GM18508 (cell line): ENCODE measurements at regions not wholly inside any gene's neighbourhood (a gene's known extent, or its start where the extent isn't known, plus 50 kb on each side); places are given as distances from the start of the nearest gene placed in this dataset.

ENCODE experiments used
- ATAC-seq: cut with Tn5 transposase; IDR thresholded peaks from one replicate; pipeline ENCODE4 v1.9.1; 2021; ENCODE audit warnings: moderate number of reproducible peaks; ENCODE audit not compliant: insufficient read depth, unreplicated experiment

- ATAC-seq, result no peak
Measured at GRCh38 chr2:64704161-64704560, 50.4 kb upstream of the SERTAD2 start.

GRCh38 chr2:64704996-64705395 lies 51.3 kb upstream of the SERTAD2 start:
- ATAC-seq, result no peak

GRCh38 chr2:64707276-64707675 lies 53.6 kb upstream of the SERTAD2 start:
- no peak for ATAC-seq

GRCh38 chr2:64708829-64709228 lies 55.1 kb upstream of the SERTAD2 start:
- ATAC-seq, result no peak

DNA sequence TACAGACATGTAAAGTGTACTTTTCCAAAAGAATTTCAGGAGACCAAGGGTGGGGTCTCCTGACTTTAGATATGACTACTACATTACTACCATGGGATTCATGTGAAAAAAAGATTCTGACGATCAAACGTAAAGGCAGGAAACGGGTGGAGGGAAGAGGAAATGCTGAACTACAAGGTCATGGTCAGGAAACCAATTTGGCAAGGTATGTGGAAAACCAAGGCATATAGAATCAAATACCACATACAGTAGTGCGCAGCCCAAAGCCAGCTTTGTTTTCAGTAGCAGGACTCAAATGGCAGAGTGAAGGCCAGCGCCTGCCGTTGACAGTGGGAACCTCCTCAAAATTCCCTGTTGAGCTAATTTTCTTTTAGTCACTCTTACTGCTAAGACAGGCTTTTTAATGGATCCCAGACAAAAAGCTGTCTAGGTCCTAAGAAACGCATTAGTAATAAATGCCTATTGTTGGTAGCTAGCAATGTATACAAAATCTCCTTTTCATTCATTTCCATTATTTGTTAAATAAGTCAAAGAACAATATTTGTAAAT lies 57.6 kb upstream of the SERTAD2 start:
- no peak for ATAC-seq

DNA sequence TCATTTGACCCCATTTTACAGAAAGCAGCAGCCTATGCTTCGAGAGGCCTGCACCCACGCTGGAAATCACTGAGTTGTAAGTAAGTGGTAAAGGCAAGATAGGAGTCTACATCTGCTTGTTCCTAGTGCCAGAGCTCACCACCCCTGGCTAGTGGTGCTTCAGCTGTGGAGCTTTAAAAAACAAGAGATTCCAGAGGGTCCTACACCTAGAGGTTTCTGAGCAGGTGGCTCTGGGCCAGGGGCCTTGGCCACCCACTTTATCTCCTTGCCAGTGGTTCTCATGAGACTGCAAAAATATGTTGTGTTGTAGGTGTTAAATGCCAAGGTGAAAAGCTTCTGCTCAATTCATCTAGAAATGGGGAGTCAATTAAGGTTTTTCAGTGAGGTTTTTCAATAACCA lies 60.0 kb upstream of the SERTAD2 start:
- no peak for ATAC-seq

DNA sequence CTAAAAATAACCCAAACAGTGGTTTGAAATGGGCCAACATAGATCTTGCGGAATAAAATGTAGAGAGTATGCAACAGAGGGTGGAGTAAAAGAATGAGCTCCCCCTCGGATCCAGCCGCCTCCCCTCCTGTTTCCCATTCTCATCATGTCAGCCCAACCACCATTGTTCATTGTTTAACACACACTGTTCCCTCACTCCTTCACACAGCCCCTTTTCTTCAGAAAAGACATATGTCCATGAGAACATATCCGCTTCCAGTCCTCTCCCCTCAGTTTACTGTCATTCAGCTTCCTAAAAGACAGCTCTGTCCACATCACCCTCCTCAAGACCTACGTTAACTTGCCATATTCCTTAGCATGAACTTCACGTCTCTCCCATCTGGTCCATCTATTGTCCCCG lies 62.9 kb upstream of the SERTAD2 start:
- ATAC-seq, result no peak

DNA sequence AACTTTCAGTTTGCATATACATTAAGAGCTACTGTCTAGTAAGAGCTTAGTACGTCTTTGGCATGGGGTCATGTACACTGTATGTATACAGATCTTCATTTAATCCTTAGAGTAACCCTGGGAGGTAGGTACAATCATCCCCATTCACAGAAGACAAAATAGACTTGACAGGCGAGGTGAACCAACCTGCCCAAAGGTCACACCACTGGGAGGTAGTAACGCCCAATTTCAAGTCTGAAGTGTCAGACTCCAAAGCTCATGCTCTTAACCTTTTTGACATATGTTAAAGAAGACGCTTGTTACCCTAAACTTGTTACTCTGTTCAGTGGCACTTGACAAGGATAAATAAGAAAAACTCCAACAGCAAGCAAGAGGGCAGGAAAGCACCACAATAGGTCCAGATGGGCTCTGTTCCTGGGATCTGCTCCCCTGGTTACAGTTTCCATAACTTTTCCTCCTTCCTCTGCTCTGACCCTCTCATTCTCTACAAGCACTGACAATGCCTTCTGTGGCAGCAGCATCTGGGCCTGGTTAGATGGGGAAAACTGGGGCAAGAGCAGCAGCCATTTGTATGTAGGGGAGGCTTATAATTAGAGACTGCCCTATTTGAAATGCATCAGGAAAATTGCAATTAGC lies 64.7 kb upstream of the SERTAD2 start:
- ATAC-seq, result no peak

GRCh38 chr2:64720535-64721319 lies 67.0 kb upstream of the SERTAD2 start:
- ATAC-seq, result no peak

GRCh38 chr2:64721320-64721623 lies 67.6 kb upstream of the SERTAD2 start:
- ATAC-seq, result no peak

GRCh38 chr2:64722291-64723044 lies 68.8 kb upstream of the SERTAD2 start:
- no peak for ATAC-seq

- ATAC-seq, result peak; percentile 74
Measured at GRCh38 chr2:64727013-64727767, 73.5 kb upstream of the SERTAD2 start.

DNA sequence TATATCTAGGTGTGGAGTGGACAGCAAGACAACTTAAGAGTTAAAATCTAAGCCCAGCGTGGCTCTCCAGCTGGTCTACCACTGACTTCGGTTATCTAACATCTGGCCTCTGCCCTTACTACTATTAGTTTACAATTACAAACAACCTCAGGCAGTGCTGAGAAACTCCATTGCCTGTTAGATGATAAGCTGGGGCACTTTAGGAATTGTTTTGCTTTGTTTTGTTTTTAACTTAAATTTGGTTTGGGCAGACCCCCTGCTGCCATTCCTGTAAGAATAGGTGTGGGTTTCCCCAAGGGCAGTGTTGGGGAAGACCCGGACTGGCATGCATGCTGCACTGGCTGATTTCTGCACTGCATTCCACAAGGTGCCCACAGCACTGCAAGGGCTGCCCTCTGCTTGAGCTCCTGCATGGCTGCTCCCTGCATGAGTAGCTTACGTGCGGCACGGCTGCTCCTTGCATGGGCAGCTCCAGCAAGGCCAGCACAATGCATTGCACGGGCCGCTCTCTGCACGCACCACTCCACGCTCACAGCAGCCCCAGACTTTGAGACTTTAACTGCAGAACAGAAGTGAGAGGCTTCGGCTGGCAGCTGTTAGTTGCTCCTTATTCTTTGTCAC lies 74.2 kb upstream of the SERTAD2 start:
- ATAC-seq, result peak; percentile 8

DNA sequence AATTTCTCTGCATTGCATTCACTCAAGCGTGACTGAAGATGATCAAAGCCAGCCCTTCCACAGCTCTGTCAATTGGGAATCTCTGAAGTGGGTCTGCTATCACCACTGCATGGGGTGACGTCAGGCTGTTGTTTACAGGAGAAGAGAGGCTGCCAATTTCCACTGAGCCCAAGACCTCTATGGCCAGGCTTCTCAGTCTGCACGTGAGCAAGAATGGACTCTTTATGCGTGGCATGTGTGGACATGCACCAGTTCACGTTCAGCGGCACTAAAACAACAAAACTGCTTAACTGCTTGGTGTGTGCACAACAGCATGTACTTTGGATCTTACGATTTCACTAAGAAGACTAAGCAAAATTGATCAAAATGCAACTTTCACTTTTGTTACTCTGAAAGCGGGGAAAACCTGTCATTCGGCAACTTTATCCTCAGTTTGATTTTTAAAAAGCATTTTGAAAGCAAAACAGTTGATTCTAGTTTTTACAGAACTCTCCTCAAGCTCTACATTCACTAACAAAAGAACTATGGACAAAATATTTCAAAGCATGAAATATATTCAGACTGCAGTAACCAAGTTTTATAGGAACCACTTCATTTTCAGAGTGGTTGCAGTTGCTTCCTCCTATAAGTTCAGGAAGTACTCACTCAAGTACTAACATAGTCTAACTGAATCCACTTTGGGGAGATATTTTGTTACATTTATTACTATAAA lies 77.0 kb upstream of the SERTAD2 start:
- no peak for ATAC-seq

GRCh38 chr2:64731263-64731643 lies 77.5 kb upstream of the SERTAD2 start:
- no peak for ATAC-seq

DNA sequence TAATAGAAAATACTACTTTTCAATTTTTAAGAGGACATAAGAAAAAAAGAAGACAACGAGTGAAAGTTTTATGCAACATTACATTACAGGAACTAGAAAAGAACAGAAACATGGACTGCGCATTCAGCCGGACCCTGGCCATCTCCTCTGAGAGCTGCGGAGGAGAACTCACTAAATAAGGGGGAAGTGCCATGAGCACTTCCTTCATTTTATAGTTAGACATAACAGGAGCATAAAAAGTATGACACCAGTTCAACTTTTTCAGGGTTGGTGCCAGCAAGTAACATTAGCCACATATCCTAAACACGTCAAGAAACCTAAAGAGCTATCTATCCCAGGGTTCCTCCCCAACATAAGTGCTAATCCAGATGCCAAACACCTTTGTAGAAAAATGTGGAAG lies 78.0 kb upstream of the SERTAD2 start:
- no peak for ATAC-seq

DNA sequence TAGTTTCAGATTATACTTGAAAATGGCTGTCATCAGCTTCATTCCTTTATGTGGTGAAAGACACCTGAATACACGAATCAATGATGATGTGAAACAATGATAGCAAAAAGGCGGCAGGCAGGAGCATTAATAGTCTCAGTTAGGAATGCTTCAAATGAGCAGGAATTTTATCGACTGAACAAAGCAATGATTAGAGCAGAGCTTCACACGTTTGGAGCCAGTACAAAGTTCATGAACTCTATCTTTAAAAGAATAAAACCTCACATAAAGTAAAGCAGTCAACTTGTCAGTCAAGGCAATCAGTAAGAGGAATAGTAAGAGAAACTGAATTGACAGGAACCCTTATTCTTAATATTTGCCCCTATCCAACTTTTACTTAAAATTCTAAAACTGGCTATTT lies 78.4 kb upstream of the SERTAD2 start:
- ATAC-seq, result no peak

DNA sequence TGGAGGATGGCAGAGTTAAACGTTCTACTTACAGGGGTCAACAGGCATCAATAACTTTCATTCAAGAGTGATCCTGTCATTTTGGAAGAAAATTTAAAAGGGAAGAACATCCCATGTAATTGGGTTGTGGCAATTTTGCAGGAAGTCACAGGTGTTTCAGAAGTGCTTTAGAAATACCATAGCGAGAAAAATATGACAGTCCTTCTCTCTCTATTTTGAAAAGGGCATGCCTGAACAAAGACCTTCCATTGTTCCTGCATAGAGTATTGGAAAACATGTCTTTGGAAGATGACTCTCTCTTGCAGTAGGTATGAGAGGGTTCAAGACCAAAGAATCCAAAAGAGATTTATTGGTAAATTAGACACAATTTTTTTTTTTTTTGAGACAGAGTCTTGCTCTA lies 81.8 kb upstream of the SERTAD2 start:
- no peak for ATAC-seq

- ATAC-seq, result no peak
Measured at GRCh38 chr2:64737547-64737946, 83.8 kb upstream of the SERTAD2 start.

- no peak for ATAC-seq
Measured at GRCh38 chr2:64738026-64738425, 84.3 kb upstream of the SERTAD2 start.
